ENCODE measurements at regions not wholly inside any gene's neighbourhood (a gene's known extent, or its start where the extent isn't known, plus 50 kb on each side); places are given as distances from the start of the nearest gene placed in this dataset.

DNA sequence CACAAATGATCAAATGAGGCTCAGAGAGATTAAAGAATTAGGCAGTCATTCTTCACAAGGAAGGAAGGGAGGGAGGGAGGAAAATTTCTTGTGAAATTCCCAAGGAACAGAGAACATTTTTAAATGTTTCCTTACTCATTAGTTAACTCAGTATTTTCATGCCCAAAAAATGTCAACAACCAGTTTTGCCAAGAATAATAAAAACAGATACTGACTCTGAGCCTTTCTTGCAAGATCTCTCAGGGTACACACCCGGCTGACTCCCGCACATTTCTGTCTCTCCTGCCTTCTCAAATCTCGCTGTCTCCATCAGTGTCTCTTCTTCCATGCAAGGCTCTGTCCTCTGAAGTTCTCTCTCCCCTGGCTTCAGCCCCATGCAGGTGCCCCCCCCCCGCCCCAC, 265.9 kb downstream of the TJP1 start:
- Mint-ChIP-seq H3K27me3 (ENCODE audit: low read depth) (peaks cover 8% of the 10 kb centered on the region), H3K36me3 (ENCODE audit: insufficient read depth) (no peaks in the 10 kb centered on the region), H3K4me3 (no peak overlapping the region), H3K4me1 (ENCODE audit: low read depth) (no peaks in the 10 kb centered on the region), H3K9me3 (peaks cover 8% of the 10 kb centered on the region)
- DNase-seq (no peak), ATAC-seq (no peak)

- Mint-ChIP-seq H3K4me3 (no peak overlapping the region), H3K9me3 (peaks cover 8% of the 10 kb centered on the region), H3K27me3 (ENCODE audit: low read depth) (peaks cover 4% of the 10 kb centered on the region), H3K4me1 (ENCODE audit: low read depth) (no peaks in the 10 kb centered on the region), H3K36me3 (ENCODE audit: insufficient read depth) (no peaks in the 10 kb centered on the region)
- no peak for DNase-seq
- ATAC-seq, result no peak
Measured at GRCh38 chr15:29554531-29554930, 267.7 kb downstream of the TJP1 start.

GRCh38 chr15:29550834-29551465, 271.3 kb downstream of the TJP1 start:
- no peak for DNase-seq
- H3K4me1 Mint-ChIP-seq (ENCODE audit: low read depth), result no peaks in the 10 kb centered on the region
- H3K9me3 Mint-ChIP-seq, result peaks cover 7% of the 10 kb centered on the region
- no peak for ATAC-seq
- no peaks in the 10 kb centered on the region for H3K36me3 Mint-ChIP-seq (ENCODE audit: insufficient read depth)
- no peak overlapping the region for H3K4me3 Mint-ChIP-seq
- peaks cover 2% of the 10 kb centered on the region for H3K27me3 Mint-ChIP-seq (ENCODE audit: low read depth)

- no peaks in the 10 kb centered on the region for H3K4me1 Mint-ChIP-seq (ENCODE audit: low read depth)
- H3K27me3 Mint-ChIP-seq (ENCODE audit: low read depth), result peaks cover 2% of the 10 kb centered on the region
- no peak overlapping the region for H3K4me3 Mint-ChIP-seq
- ATAC-seq (no peak), DNase-seq (no peak)
- peaks cover 8% of the 10 kb centered on the region for H3K9me3 Mint-ChIP-seq
- no peaks in the 10 kb centered on the region for H3K36me3 Mint-ChIP-seq (ENCODE audit: insufficient read depth)
Measured at GRCh38 chr15:29548006-29548405, 274.3 kb downstream of the TJP1 start.

DNA sequence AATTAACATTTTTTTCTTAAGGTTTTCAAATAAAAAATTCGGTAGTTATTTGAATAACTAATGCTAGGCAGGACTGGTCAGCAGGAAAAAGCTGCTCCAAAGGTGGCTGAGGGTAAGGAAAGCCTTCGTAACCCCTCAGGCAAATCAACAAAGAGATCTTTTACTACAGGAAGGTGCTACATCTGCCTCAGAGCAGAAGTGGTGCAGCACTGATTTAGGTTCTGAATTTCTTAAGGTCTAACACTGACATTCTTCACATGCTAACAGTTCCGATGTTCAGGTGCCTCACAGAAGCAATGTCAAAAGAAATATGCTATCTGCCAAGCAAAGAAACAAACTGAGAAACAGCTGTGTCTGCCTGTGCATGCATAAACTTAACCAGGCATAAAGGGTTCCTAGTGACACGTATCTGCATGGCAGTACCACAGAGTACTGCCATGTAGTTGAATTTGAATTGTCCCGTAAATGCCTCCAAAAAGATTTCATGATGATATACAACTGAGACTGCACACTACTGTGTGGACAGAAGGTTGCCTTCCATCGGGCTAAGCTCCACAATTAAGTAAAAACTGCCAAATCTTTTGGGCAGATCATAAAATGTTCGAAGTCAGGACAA, 275.0 kb upstream of the NSMCE3 start:
- Mint-ChIP-seq H3K36me3 (ENCODE audit: insufficient read depth) (no peaks in the 10 kb centered on the region), H3K4me1 (ENCODE audit: low read depth) (no peaks in the 10 kb centered on the region), H3K4me3 (no peak overlapping the region), H3K27me3 (ENCODE audit: low read depth) (peaks cover 5% of the 10 kb centered on the region), H3K9me3 (peaks cover 8% of the 10 kb centered on the region)
- no peak for DNase-seq
- ATAC-seq, result no peak

DNA sequence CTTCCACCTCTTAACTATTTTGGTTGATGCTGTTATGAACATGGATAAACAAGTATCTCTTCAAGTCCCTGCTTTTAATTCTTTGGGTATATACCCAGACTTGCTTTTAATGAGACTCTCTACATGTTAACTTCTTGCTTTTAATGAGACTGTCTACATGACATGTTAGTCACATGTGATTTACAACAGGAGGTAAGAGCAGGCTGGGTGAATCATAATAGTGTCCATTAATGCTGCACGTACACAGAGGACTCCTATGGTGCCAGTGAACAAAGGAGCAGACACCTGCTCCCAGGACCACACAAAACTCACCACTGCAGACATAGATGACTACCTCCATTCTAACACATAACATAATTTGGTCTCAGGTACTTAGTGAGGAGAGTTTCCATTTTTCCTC, 273.4 kb upstream of the NSMCE3 start:
- Mint-ChIP-seq H3K4me3 (no peak overlapping the region), H3K4me1 (ENCODE audit: low read depth) (no peaks in the 10 kb centered on the region), H3K27me3 (ENCODE audit: low read depth) (peaks cover 5% of the 10 kb centered on the region), H3K9me3 (peaks cover 8% of the 10 kb centered on the region), H3K36me3 (ENCODE audit: insufficient read depth) (no peaks in the 10 kb centered on the region)
- no peak for DNase-seq
- no peak for ATAC-seq

DNA sequence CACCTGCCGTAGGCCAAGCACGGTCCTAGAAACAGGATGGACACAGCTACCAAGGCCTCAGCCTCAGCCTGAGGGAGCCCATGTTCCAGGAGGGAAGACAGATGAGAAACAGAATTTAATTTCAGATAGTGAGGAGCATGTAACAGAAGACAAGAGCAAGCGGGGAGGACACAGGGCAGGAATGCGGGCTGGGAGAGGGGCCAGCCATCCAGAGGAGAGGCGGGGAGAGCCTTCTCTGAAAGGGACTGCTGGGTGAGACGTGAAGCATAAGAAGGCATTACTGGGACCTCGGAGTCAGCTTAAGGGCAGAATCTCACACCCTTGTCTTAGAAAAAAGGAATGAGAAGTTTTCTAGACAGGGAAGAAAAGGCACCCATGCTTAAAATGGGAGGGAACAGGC, 271.7 kb upstream of the NSMCE3 start:
- peaks cover 7% of the 10 kb centered on the region for H3K9me3 Mint-ChIP-seq
- no peaks in the 10 kb centered on the region for H3K4me1 Mint-ChIP-seq (ENCODE audit: low read depth)
- no peaks in the 10 kb centered on the region for H3K36me3 Mint-ChIP-seq (ENCODE audit: insufficient read depth)
- ATAC-seq (no peak), DNase-seq (no peak)
- peaks cover 5% of the 10 kb centered on the region for H3K27me3 Mint-ChIP-seq (ENCODE audit: low read depth)
- H3K4me3 Mint-ChIP-seq, result no peak overlapping the region

DNA sequence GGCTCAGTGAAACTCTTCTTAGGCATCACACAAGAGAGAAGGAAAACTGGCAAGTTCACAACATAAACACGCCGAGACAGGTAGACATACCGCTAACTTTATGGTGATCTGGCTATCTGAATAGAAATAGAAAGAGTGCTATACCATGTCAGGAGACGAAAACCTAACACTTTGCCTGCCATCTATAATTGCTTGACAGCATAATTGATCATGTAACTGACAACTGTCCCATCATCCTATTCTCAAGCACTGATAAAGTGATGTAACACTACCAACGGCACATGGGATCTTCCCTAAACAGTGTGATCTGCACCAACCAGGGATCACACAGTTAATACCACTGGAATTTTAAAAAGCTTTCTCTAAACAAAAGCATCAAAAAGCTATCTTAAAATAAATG, 270.9 kb upstream of the NSMCE3 start:
- Mint-ChIP-seq H3K27me3 (ENCODE audit: low read depth) (peaks cover 5% of the 10 kb centered on the region), H3K36me3 (ENCODE audit: insufficient read depth) (no peaks in the 10 kb centered on the region), H3K9me3 (no peaks in the 10 kb centered on the region), H3K4me3 (no peak overlapping the region), H3K4me1 (ENCODE audit: low read depth) (no peaks in the 10 kb centered on the region)
- DNase-seq (no peak), ATAC-seq (no peak)

DNA sequence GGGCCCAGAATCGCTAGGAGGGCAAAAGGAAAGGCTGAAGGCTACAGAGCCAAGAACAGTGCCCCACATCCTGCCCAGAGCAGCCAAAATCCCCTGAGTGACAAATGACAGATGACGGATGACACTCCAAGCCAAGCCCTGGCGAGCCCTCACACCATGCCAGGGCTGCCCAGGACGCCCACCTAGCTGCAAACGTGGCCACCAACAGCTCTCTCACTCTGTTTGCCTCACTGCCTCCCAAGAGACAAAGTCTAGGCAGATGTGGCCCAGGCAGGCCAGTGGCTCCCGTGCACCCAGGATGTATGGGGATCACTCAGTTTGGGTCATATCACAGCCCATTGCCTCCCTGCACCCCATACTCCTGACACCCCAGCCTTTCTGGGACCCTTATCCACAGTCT, 270.1 kb upstream of the NSMCE3 start:
- H3K27me3 Mint-ChIP-seq (ENCODE audit: low read depth), result peaks cover 5% of the 10 kb centered on the region
- ATAC-seq (no peak), DNase-seq (no peak)
- no peaks in the 10 kb centered on the region for H3K36me3 Mint-ChIP-seq (ENCODE audit: insufficient read depth)
- no peaks in the 10 kb centered on the region for H3K4me1 Mint-ChIP-seq (ENCODE audit: low read depth)
- H3K9me3 Mint-ChIP-seq, result no peaks in the 10 kb centered on the region
- no peak overlapping the region for H3K4me3 Mint-ChIP-seq

DNA sequence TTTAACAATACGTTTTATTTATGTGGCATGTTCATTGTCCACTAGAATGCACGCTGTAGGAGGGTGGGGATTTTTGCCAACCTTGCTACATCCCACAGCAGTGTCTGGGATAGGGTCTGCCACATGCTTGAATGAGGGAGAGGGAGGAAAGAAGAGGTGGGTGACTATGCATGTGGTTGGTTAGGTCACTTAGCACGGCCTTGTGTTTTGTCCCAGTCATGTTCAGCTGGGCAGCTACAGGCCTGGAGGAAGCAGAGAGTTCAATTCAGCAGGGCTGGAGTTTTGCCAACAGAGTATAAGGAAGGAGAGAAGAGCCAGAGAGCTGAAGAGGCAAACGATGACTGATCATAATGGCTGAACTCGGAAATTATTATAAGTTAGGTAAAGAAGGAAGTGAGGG, 268.4 kb upstream of the NSMCE3 start:
- peaks cover 6% of the 10 kb centered on the region for H3K27me3 Mint-ChIP-seq (ENCODE audit: low read depth)
- no peaks in the 10 kb centered on the region for H3K9me3 Mint-ChIP-seq
- no peaks in the 10 kb centered on the region for H3K4me1 Mint-ChIP-seq (ENCODE audit: low read depth)
- no peaks in the 10 kb centered on the region for H3K36me3 Mint-ChIP-seq (ENCODE audit: insufficient read depth)
- H3K4me3 Mint-ChIP-seq, result no peak overlapping the region
- ATAC-seq (no peak), DNase-seq (no peak)

- no peaks in the 10 kb centered on the region for H3K4me1 Mint-ChIP-seq (ENCODE audit: low read depth)
- no peak for DNase-seq
- H3K9me3 Mint-ChIP-seq, result no peaks in the 10 kb centered on the region
- no peaks in the 10 kb centered on the region for H3K36me3 Mint-ChIP-seq (ENCODE audit: insufficient read depth)
- no peak for ATAC-seq
- H3K27me3 Mint-ChIP-seq (ENCODE audit: low read depth), result peaks cover 8% of the 10 kb centered on the region
- H3K4me3 Mint-ChIP-seq, result no peak overlapping the region
Measured at GRCh38 chr15:29535952-29536351, 266.3 kb upstream of the NSMCE3 start.

- H3K27me3 Mint-ChIP-seq (ENCODE audit: low read depth), result peaks cover 5% of the 10 kb centered on the region
- DNase-seq (no peak), ATAC-seq (no peak)
- H3K36me3 Mint-ChIP-seq (ENCODE audit: insufficient read depth), result no peaks in the 10 kb centered on the region
- no peak overlapping the region for H3K4me3 Mint-ChIP-seq
- no peaks in the 10 kb centered on the region for H3K4me1 Mint-ChIP-seq (ENCODE audit: low read depth)
- H3K9me3 Mint-ChIP-seq, result no peaks in the 10 kb centered on the region
Measured at GRCh38 chr15:29534378-29534777, 264.8 kb upstream of the NSMCE3 start.

GRCh38 chr15:29533647-29534046, 264.0 kb upstream of the NSMCE3 start:
- ATAC-seq (no peak), DNase-seq (no peak)
- Mint-ChIP-seq H3K4me1 (ENCODE audit: low read depth) (no peaks in the 10 kb centered on the region), H3K36me3 (ENCODE audit: insufficient read depth) (no peaks in the 10 kb centered on the region), H3K4me3 (no peak overlapping the region), H3K9me3 (no peaks in the 10 kb centered on the region), H3K27me3 (ENCODE audit: low read depth) (peaks cover 5% of the 10 kb centered on the region)

GRCh38 chr15:29532296-29532695, 262.7 kb upstream of the NSMCE3 start:
- no peak overlapping the region for H3K4me3 Mint-ChIP-seq
- no peak for ATAC-seq
- no peaks in the 10 kb centered on the region for H3K36me3 Mint-ChIP-seq (ENCODE audit: insufficient read depth)
- H3K4me1 Mint-ChIP-seq (ENCODE audit: low read depth), result no peaks in the 10 kb centered on the region
- H3K9me3 Mint-ChIP-seq, result no peaks in the 10 kb centered on the region
- H3K27me3 Mint-ChIP-seq (ENCODE audit: low read depth), result peaks cover 10% of the 10 kb centered on the region
- no peak for DNase-seq

DNA sequence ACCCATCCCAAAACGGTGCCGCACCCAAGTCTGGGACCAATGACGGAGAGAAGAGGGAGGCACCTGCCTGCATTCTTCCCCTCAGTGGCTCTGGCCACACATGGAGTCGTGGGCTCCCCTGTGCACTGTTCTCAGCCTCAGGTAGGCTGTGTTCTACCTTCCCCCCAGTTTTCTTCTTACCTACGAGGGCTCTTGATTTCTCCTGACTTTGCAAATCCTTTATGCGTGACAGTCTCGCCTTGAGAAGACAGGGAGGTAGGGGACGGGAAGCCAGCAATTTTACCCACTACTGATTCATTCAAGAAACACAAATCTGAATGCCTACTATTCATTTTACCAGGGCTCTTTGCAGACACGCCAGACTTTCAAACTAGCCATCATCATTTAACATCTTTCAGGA, 261.3 kb upstream of the NSMCE3 start:
- ATAC-seq, result no peak
- no peaks in the 10 kb centered on the region for H3K4me1 Mint-ChIP-seq (ENCODE audit: low read depth)

More for the DNA sequence above, 261.3 kb upstream of the NSMCE3 start:
- no peak for DNase-seq
- H3K4me3 Mint-ChIP-seq, result no peak overlapping the region
- H3K36me3 Mint-ChIP-seq (ENCODE audit: insufficient read depth), result no peaks in the 10 kb centered on the region
- no peaks in the 10 kb centered on the region for H3K9me3 Mint-ChIP-seq
- H3K27me3 Mint-ChIP-seq (ENCODE audit: low read depth), result peaks cover 10% of the 10 kb centered on the region
